Cardiac muscle cell (in vitro differentiated cells and primary cell): ENCODE measurements at regions not wholly inside any gene's neighbourhood (a gene's known extent, or its start where the extent isn't known, plus 50 kb on each side); places are given as distances from the start of the nearest gene placed in this dataset.

Experiments used
- DNase-seq, 2 donors: peaks; one replicate each; pipeline versions ENCODE4 v3.0.0 to v3.0.0-alpha.2; 2010 to 2017; ENCODE audit warnings: low read depth in 1 of 2, low spot score in 1 of 2
- H3K27ac ChIP-seq: fragments of 200-600 bp; sonication (generic); 2 replicates; pipeline ENCODE4 v1.5.1; 2016
- H3K27me3 ChIP-seq: fragments of 200-600 bp; sonication (generic); 2 replicates; pipeline ENCODE4 v1.6.0; 2016; ENCODE audit warnings: control low read depth
- H3K36me3 ChIP-seq: fragments of 200-600 bp; sonication (generic); 2 replicates; pipeline ENCODE4 v1.5.1; 2016; ENCODE audit warnings: control low read depth
- H3K4me1 ChIP-seq: fragments of 200-600 bp; sonication (generic); 2 replicates; pipeline ENCODE4 v1.8.1; 2017; ENCODE audit warnings: low read depth, mild to moderate bottlenecking, mixed run types
- H3K4me3 ChIP-seq: fragments of 200-600 bp; sonication (generic); 2 replicates; pipeline ENCODE4 v1.5.1; 2016; ENCODE audit warnings: mild to moderate bottlenecking
- H3K9me3 ChIP-seq: fragments of 200-600 bp; sonication (generic); 2 replicates; pipeline ENCODE4 v1.5.1; 2017; ENCODE audit warnings: low read depth, mild to moderate bottlenecking, control low read depth
- CTCF ChIP-seq: IDR thresholded peaks from 2 replicates; pipeline ENCODE4 v1.5.1; 2012; ENCODE audit warnings: low read depth, mild to moderate bottlenecking, low read length

- no peak for DNase-seq
- Histone ChIP-seq H3K4me3 (no peak overlapping the region), H3K4me1 (no peaks in the 10 kb centered on the region), H3K36me3 (no peaks in the 10 kb centered on the region), H3K27me3 (no peaks in the 10 kb centered on the region), H3K27ac (no peak overlapping the region), H3K9me3 (no peaks in the 10 kb centered on the region)
- TF ChIP-seq CTCF: no peak
These were observed 150.6 kb downstream of the CTTN start for GRCh38 chr11:70548976-70549375.

- H3K4me1 ChIP-seq: no peaks in the 10 kb centered on the region
- H3K36me3 ChIP-seq: no peaks in the 10 kb centered on the region
- H3K9me3 ChIP-seq: no peaks in the 10 kb centered on the region
- no peak for TF ChIP-seq CTCF
- no peak overlapping the region for H3K4me3 ChIP-seq
- no peak for DNase-seq
- no peak overlapping the region for H3K27ac ChIP-seq
- H3K27me3 ChIP-seq: no peaks in the 10 kb centered on the region
These were observed 151.1 kb downstream of the CTTN start for GRCh38 chr11:70549386-70549785.

DNA sequence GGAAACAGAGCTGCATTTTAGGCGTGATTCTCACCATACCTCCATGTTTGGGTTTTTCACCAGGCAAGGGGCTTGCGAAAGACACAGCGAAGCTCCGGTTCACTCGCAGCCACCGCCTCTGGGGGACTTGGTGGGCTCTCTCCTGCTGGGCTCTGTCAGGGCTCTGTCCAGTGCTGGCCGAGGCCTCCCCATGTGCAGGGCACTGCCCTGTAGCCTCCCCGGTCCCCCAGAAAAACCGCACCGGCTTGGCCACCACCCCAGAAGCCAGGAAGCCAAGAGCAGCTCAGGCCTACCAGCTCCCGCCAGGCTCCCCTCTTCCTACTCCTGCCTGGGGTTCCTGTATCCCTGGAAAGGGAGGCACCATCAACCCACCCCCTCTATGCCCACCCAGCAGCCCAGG lies 151.5 kb downstream of the CTTN start:
- DNase-seq: no peak
- no peak for TF ChIP-seq CTCF
- Histone ChIP-seq H3K9me3 (no peaks in the 10 kb centered on the region), H3K4me3 (no peak overlapping the region), H3K27ac (no peak overlapping the region), H3K4me1 (no peaks in the 10 kb centered on the region), H3K36me3 (no peaks in the 10 kb centered on the region), H3K27me3 (no peaks in the 10 kb centered on the region)

DNA sequence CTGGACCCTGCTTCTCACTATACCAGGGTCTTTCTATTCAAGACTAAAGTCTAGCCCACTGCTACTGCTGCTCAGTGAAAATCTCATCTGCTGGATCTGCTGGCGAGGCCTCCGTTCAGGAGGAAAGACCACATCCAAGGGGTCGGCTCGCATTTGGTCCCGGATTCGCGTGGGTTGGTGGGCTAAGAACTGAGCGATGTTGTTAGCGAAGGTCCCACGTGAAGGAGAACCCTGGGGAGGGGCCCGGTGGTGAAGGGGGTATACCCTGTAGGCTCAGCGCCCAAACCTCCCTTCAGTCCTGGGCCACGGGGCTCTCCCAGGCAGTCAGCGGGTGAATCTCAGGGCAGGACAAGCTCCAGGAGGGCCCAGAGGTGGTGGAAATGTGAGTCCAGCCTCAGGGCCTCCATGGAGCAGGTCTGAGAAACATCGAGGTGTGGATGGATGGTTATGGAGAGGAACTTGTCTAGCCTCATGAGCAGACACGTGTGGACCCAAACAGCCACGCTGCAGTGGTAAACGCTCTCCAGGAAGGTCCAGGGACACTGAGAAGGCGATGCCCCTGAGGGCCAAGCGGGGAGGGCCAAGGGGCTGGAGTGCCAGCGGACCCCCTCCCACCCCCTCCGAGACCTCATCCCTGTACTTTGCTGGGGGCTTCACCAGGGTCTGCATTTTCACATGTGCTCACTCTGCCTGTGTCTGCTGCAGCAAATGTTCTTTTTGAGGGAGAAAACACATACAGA lies 152.3 kb downstream of the CTTN start:
- no peaks in the 10 kb centered on the region for H3K36me3 ChIP-seq
- no peaks in the 10 kb centered on the region for H3K9me3 ChIP-seq
- no peaks in the 10 kb centered on the region for H3K4me1 ChIP-seq
- H3K4me3 ChIP-seq: no peak overlapping the region
- H3K27me3 ChIP-seq: no peaks in the 10 kb centered on the region
- DNase-seq: no peak
- H3K27ac ChIP-seq: no peak overlapping the region
- no peak for TF ChIP-seq CTCF

DNA sequence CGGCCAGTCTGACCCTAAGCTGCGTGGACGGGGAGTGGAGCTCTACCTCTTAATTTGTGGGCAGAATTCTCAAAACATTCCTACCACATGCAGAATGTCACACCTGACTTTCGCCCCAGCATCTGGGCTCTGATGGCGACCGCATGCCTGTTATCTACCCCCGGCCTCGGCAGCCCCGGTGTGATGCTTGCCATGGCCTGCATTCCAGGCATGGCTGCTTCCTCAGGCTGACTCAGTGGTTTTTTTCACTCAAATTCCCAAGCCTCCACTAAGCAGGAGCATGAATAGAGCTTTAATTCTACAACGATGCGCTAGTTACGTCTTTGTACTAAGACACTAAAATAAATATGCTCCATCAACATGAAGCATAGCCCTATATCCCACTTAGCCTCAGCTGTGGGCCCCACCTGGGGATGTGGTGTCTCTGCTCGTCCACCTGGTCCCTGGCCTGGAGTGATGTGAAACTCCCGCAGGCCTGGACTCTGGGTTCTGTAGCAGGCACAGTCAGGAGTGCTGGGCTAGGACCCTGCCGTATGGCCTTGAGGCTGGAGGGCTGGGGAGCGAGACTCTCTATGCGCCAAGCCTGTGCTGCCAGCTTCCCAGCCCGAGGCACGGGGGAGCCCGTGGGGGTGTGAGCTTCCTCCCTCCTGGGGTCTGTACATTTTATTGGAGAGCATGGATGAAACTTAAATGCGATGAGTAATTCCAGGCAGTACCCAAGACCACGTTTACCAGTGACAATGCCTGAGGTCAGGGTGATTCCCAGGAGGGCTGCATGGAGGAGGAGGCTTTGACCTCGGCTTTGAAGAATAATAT lies 153.2 kb downstream of the CTTN start:
- Histone ChIP-seq H3K4me1 (no peaks in the 10 kb centered on the region), H3K27ac (no peak overlapping the region), H3K9me3 (no peaks in the 10 kb centered on the region), H3K36me3 (no peaks in the 10 kb centered on the region), H3K4me3 (no peak overlapping the region), H3K27me3 (no peaks in the 10 kb centered on the region)
- TF ChIP-seq CTCF: no peak
- peak in 1 of 2 donors; percentile 6 for DNase-seq
